ELF-1 (cell line): ENCODE measurements at regions not wholly inside any gene's neighbourhood (a gene's known extent, or its start where the extent isn't known, plus 50 kb on each side); places are given as distances from the start of the nearest gene placed in this dataset.
"Not testable (repeated sequence)": the region's sequence is repeated elsewhere in the genome, so short reads cannot be mapped to it uniquely, and the experiment has no call there.

Source experiments
- DNase-seq: peaks from one replicate; pipeline ENCODE4 v3.0.0-alpha.2; 2016; ENCODE audit warnings: low read depth, low spot score

DNA sequence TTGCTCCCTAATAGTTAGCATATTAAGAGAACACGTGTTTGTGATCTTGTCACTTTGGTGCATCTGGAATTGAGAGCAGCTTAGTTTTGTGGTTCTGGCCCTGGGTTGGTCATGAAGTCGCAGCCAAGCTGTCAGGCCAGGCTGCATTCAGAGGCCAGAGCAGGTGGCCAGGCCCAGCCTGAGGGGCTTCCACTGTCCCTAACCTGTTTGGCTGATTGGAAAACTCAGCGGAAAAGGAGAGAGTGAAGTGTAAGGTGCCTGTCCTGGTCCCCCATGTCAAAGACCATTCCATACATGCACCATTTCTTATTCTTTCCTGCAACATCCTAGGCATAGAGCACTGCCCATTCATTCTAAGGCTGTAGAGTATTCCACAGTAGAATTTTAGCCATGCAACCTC lies 111.5 kb upstream of the IGLL5 start:
- no peak for DNase-seq

DNA sequence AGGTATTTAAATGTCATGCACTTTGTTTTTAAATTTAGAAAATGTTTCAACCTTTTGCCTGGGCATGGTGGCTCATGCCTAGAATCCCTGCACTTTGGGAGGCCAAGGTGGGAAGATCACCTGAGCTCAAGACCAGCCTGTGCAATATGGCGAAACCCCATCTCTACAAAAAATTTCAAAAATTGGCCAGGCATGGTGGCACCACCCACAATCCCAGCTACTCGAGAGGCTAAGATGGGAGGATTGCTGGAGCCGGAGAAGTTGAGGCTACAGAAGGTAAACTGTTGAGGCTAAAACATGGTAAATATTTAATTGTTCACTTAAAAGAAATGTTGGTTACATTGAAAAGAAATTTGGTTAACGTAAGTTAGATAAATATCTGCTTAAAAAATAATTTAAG lies 108.4 kb upstream of the IGLL5 start:
- DNase-seq = no peak

DNA sequence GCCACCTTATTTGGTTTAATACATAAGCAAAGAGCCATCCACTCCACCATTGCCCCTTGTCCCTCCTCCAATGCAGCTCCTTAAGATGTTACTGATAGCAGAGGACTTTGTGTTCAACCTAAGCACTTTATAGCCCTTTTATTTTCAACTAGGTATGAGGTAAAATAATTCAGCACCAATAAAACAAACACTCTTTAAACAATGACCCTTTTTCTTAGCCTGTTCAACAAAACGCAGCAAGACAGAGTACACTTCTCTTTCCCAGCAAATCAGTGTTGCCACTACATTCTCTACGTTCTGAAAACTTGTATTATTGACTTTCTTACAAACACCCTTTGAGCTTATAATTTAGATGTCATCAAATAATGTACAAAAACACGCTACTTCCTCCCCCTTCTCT lies 104.0 kb upstream of the IGLL5 start:
- DNase-seq = no peak

DNA sequence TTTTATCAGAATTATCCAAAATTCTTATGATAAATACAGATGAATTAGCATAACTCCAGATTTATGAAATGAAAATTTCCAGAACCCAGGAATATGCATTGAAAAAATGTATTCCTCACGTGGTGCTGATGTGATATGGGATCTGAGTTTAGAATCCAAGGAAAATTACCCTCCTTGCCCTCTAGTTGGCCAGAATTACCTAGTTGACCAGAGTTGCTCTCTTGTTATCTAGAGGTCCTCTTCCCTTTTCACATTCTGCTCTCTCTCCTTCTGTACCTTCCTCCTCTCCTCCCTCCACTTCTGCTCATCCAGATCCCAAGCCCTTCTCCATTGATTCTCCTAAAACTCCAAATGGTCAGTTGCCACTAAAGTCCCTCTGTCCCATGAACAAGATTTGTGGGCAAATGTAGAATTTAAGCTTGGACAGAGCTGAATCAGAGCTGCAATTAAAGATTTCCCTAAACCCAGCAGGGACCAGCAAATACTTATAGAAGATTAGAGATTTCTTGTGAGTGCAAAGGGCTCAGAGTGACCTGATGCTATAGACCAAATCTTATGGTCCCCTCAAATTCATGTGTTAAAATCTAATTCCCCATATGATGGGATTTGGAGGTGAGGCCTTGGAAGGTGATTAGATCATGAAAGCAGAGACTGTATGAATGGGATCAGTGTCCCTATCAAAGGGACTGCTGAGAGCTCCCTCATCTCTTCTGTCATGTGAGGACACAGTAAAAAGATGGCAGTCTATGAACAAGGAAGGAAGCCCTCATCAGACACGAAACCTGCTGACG lies 103.2 kb upstream of the IGLL5 start:
- DNase-seq = no peak

DNA sequence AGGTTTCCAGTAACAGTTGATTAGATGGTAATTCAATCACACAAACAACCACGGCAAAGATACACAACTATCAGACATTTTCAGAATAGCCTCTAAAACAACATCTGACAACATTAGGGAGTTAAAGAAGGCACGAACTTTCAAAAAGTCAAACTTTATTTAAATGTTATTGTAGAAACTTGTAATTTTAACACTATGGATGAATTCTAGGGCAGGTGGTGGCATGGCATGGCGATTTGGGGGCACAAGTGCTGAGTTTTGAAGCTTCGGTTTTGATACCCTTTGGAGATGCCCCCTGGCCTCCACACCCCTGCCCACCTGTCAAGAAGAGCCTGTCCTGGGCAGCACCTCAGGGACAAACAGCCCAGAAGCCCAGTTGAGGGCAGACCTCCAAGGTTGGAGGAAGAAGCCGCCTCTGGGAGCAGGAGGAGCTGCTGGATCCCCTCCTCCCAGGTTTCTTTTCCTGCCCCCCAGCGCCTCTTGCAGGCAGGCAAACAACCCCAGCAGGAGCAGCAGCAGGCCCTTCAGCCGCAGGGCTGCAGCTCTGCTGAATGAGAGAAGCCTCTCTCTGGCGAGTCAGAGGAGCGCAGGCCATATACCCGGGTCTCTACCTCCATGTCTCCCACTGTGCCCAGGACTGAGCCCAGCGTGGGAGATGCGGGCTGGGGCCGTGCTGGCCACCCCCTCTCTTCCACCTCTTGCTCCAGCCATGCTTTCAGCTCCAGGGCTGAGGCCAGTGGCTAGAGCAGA lies 102.1 kb upstream of the IGLL5 start:
- no peak for DNase-seq

DNA sequence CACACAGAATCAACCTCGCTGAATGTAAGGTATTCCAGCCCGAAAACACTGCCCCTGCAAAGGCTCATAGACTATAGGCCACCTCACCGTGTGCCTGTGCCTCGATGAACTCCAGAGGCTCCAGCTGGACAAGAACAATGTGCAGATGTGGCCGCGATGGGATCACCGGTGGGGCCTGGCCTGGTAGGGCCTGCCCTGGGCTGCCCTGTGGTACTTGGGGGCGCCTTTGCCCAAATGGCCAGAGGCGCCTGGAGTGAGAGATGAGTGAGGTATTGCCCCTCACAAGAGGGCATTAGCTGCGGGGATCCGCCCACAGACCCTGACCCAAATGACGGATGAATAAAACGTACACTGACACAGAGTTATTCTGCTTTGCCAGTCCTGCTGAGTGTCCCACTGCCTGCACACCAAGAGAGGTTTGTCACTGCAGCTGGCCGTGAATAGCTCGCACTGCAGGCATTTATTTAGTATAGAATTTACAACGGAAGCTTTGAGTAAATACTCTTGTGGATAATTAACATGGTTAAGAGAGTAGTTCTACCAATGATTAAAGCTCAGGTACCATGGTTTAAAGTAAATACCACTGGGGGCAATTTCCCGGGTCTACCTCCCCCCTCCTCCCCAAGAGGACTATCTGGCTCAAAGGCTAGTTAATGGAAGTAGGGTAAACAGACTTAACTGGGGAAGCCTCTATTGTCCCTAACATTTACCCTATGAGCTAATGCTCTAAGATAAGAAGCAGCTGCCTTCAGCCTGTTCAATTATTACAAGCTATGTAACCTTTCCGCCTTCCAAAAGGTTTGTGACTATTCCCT lies 101.1 kb upstream of the IGLL5 start:
- no peak for DNase-seq

DNA sequence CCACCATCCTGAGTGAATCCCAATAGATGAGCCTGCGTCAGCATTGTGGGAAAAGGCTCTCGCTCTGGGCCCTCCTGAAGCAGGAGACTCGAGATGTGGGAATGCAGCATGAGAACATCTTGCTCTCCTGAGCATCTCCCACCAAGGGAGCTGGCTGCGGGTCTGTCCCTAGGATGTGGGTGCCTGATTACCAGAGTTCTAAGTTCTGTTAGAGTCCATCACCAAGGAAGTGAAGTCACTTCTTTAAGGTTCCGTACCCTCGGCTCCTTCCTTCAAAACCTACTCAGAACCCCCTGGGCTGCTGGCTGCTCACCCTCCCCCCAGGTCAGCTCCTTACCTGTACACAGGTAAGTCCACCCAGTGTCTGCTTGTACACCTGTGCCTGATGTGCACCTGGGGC lies 100.5 kb upstream of the IGLL5 start:
- no peak for DNase-seq

DNA sequence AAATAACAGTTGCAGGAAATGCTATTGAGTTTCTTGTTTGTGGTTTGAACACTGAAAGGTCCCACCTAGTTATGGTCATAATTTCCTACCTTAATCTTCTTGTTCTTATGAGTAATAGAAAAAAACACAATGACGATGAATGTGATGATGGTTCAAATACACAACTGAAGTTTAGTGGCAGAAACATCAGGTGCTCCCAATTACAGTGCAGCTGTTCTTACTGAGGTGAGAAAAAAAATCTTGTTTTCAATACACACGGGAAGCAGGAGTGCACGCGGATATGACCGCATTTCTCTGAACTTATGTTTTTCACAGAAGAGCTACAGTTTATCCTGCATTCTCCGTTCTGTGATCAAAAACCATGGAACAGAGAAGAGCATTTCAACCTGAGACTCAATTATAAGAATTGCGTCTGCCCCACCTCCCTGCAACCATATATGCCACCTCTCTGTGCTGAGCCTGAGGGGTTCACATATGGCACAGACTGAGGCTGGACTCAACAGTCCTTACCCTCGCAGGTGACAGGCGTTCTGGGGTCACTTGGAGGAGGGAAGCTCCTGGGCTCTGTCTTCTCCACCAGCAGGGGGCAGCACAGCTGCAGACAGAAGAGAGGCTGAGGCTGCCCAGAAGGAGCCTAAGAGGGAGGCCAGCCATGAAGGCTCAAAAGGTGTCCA lies 99.7 kb upstream of the IGLL5 start:
- peak; percentile 69 for DNase-seq

DNA sequence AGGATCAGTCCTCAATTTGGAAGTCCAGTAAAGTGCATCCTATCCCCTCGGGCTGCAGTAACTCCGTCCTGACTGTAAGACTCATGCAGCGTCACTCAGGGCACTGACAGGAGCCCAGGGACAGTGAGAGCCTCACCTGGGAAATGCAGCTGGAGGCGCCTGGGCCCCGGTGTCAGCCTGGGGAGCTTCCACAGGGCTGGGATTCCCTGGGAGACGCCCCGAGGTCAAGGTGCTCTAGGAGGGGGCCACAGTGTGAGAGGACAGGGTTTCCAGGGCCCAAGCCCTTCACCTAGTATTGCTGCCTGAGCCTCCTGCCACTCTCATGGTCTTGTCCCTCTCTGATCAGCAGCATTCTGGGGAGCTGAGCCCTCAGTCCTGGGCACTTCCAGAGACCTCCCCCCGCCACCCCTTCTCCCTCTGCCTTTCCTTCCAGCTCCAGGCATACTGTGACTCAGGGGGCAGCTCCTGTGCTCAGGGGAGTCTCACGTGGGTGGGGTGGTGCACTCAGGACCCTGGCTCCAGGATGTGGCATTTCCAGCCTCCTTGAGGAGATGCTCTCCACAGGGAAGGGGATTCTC lies 99.1 kb upstream of the IGLL5 start:
- no peak for DNase-seq

DNA sequence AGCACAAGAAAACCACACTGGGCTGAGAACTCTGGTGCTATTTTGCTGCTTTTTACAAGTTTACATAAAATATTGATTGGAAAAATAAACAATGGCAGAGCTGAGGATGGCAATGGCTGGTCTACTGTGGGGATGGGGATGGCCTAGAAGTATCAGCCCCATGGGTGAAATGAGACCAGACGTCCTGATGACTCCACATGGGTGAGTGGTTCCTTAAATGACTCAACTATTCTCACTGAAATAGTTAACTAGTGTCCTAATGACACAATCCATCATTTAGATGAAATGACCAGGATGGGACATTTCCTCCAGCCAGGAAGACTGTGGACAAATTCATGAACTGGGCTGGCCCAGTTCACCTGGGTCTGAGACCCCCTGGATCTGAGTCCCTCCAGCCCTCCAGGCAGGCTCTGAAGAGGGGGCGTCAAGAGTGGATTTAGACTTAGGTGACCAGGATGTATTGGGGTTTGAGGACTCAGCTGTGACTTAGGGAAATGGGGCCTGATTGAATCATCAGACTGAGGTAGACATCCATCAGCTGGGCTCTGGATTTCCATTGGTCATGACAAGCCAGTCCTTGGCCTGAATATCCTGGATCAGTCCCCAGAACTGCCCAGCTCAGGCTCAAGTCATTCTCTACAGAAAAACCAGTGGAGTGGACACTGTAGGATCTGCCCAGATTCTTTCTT lies 98.2 kb upstream of the IGLL5 start:
- DNase-seq = no peak

DNA sequence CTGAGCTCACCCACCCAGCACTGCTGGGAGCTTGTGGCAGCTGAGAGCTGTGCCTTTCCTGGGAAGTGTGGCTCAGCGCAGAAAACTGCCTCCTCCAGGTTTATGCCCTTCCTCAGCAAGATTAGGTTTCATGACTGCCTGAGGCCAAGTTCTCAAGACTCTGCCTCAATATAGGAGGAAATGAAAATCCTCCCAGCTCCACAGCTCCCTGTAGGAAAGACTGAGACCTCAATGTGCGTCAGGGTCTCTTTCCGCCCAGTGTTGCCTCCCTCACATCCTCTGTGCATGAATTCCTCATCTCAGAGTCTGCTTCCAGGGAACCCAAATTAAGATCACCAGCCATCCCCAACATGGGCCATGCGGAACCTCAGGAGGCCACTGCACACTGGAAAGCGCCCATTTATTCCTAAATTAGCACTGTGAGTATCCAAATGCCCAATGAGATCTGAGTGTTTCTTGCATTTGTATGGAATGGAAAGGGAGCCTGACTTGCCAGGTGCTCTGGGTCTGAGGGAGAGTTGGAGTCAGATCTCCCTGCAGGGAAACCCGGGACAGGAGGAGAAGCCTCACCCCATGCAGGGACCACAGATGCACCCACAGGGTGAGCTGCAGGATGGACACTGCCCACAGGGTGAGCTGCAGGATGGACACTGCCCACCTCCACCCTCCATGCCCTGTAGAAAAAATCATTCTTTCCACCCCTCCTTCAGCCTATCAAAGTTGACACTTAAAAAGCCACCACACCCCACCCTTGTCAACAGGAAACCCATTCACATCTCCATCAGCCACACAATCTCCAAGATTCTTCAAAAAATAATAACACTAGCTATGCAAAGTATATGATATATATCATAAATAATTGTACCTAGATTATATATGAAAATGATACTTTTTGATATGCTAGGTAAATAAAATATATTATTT lies 97.4 kb upstream of the IGLL5 start:
- no peak for DNase-seq

DNA sequence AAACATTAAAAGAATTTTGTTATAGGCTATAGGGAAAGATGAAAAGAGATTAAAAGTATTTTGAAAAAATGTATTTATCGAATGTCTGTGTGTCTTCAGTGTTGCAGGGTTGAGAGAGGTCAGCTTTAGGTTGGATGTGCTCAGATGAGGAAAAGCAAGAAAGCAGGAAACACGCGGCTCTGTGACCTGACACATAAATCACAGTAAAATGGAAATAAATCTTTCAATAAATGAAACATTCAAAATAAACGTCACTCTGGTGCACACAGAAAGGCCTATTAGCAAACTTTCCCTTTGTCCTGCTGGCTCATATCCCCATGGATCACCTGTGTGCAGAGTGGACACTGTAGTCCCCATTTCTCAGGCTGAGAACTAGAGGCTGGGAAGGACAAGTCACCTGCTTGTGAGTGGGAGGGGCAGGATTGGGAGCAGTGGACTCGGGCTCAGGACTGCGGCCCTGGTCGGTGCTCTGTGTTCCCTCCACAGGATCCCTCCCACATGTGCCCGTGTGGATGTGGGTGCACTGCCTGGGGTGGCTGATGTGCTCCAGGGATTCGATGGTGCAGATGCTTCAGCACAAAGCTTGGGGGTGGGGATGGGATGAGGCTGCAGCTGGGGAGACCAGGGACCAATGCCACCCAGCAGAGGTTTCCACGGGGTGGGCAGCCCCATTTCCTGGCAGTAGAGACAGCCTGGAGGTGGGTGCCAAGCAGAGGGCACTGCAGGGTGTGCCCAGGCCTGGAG lies 96.0 kb upstream of the IGLL5 start:
- no peak for DNase-seq

DNA sequence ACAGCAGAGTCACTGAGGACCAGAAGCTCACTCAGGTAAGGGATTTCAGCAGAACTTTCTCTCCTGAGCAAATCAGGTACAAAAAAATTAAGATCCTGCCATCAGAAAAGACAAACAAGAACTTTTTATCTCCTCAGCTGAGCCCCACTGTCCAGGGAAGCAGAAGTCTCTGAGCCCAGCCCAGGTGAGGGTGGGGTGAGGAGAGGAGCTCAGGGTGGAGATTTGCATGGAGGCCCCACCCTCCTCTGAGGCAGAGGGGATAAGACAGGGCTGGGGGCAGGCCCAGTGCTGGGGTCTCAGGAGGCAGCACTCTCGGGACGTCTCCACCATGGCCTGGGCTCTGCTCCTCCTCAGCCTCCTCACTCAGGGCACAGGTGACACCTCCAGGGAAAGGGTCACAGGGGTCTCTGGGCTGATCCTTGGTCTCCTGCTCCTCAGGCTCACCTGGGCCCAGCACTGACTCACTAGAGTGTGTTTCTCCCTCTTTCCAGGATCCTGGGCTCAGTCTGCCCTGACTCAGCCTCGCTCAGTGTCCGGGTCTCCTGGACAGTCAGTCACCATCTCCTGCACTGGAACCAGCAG lies 95.3 kb upstream of the IGLL5 start:
- not testable (repeated sequence) for DNase-seq

DNA sequence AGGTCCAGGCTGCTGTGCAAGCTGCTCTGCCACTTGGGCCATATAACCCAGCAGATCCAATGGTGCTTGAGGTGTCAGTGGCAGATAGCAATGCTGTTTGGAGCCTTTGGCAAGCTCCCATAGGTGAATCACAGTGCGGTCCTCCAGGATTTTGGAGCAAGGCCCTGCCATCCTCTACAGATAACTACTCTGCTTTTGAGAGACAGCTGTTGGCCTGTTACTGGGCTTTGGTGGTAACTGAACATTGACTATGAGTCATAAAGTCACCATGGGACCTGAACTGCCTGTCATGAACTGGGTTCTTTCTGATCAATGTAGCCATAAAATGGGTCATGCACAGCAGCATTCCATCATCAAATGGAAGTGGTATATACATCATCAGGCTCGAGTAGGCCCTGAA lies 92.0 kb upstream of the IGLL5 start:
- DNase-seq = not testable (repeated sequence)

DNA sequence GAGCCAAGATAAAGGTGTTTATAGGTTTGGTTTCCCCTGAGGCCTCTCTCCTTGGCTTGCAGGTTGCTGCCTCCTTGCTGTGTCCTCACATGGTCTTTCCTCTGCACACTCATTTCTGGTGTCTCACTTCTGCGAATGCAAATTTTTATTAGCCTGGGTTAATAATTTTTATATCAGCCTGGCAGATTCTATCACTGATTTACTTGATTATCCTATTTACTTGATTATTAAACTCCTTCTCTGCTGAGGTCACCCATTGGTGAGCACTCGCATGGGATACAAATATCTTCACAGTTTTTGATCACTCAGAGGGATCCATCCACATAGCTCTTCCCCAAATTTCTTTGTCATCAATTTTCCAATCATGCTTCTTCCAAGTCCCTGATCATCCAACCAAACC lies 90.9 kb upstream of the IGLL5 start:
- no peak for DNase-seq

DNA sequence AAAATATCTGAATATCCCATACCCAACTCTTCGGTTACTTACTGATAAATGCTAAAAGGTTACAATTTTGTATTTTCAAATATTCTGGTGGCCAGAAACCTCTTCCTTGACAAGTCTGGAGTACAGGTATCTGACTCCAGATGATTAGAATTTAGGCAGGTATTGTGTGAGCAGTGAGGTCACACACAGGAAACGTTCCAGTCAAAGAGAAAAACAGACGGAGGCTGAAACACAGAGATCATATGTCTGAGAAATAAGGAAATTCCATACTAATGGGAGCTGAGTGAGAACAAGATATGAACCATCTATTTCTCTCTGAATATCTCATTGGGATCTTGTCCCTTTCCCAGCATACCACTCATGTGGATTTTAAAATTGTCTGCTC lies 89.4 kb upstream of the IGLL5 start:
- no peak for DNase-seq

DNA sequence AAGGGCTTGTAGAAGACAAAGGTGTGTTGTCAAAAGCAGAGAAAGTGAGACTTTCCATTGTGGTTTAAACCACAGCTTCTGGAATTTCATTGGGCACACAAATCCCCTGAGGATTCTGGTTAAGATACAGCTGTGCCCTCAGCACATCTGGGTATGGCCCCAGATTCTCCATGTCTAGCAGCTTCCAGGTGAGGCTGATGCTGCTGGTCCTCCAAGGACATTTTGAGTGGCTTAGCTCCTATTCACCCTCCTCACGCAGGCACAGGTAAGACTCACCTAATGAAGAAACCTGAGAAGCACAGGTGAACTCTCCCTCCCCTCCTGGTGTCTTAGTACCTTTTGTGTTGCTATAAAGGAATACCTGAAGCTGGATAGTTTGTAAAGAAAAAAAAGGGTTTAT lies 88.9 kb upstream of the IGLL5 start:
- DNase-seq = no peak

DNA sequence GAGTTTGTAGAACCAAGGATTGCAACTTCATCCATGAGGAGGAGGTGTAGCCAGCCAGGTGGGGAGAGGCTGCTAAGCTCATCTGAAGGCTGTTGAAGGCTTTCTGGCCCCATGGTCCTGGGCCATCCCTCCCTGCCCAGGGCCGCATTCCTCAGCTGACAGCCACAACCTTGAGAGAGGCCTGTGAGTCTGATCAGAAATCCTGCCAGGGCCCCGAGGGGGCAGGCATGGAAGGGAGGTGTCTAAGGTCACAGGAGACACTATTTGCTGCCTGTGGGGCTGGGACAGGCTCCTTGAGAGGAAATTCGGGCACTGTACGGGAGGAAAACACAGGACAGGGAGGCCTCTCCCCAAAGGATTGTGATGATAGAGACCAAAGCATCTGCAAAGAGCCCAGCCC lies 88.1 kb upstream of the IGLL5 start:
- DNase-seq = no peak

DNA sequence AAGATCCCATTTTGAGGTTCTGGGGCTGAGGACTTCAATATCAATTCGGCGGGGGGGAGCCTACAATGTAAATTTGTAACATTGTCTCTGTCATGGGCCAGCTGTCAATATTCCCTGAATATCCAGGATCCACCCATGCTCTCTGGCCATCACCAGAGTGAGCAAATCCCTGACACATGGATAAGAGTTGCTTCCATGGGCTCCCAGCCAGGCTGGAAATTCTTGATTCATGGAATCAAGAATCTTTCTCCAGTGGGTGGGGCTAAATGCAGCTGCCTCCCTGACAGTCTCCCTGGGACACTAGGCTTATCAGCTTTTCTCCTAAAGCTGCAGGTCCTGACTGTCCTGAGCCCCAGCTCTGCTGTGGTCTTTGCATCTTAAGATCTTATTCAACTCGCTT lies 86.9 kb upstream of the IGLL5 start:
- DNase-seq = no peak
